HG03025 (cell line): ENCODE measurements at regions not wholly inside any gene's neighbourhood (a gene's known extent, or its start where the extent isn't known, plus 50 kb on each side); places are given as distances from the start of the nearest gene placed in this dataset.

Source experiments
- ATAC-seq: cut with Tn5 transposase; IDR thresholded peaks from one replicate; pipeline ENCODE4 v1.9.1; 2021; ENCODE audit warnings: mild to moderate bottlenecking, moderate library complexity; ENCODE audit not compliant: unreplicated experiment, low FRiP score

DNA sequence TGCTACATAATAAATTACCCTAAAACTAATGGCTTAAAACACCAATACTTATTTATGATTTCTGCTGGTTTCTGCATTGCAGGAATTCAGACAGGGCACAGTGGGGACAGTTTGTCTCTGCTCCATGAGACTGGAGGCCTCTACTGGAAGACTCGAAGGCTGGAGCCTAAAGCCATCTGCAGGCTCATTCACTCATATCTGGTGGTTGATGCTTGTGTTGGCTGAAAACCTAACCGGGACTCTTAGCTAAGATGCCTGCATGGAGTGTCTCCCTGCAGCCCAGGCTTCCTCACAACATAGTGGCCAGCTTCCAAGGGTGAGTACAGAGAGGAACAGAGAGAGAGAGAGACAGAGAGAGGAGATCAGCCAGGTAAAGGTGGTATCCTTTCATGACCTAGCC lies 195.5 kb upstream of the FOXA2 start:
- no peak for ATAC-seq

GRCh38 chr20:22781869-22782268 lies 197.5 kb upstream of the FOXA2 start:
- no peak for ATAC-seq

- ATAC-seq = no peak
These were observed 205.3 kb upstream of the FOXA2 start for GRCh38 chr20:22789676-22790075.

DNA sequence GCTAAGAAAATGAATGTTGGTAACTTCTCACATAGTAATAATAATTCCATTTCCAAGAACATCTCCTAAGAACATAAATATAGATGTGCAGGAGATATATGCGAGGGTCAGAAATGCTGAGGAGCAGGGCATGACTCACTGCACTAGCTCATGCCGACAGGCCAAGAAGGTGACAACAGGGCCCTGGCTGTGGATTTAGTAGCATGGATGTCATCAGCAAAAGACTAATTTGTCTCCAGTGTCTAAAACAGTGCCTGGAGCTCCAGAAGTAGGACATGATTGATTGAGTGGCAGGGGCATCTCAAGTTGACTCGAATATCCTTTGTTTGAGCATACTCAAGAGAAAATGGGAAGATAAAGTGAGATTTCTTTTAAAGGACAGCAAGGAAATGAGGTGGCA lies 207.0 kb upstream of the FOXA2 start:
- no peak for ATAC-seq

GRCh38 chr20:22791877-22792525 lies 207.6 kb upstream of the FOXA2 start:
- ATAC-seq = no peak

DNA sequence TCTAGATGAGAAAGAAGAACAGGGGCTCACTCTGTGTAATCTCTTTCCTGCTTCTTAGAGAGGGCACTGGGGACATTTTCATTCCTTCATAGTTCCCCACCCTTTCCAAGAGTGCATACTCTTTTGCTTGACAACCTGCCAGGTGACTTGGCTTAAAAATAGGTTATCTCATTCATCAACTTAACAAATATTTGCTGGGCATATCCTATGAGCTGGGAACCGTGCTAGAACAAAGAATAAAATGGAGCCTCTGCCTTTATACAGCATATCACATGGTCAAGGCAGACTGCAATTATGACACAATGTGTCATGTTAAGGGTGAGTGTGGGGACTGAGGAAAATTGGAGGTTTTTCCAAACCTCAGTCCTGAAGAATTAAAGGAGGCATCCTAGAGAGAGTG lies 209.8 kb upstream of the FOXA2 start:
- no peak for ATAC-seq

DNA sequence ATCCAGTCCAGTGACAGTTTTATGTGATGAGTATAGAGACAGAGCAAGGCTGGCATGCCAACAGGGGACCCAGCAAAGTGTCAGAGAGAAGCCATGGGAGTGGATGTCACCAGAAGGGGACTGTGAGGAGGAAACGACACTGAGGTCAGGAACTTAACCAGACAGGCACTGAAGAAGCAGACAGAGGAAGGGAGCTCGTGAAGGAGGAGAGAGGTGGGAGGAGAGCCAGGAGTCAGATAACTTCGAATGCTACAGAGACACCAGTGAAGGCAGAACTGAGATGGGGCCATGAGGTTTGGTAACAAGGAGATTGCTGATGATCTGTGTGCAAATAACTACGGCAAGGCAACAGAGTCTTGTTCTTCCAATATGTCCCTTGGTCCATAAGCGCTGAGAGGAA lies 211.1 kb upstream of the FOXA2 start:
- ATAC-seq = no peak

GRCh38 chr20:22795871-22796270 lies 211.5 kb upstream of the FOXA2 start:
- ATAC-seq = no peak

- ATAC-seq = no peak
These were observed 212.2 kb upstream of the FOXA2 start for GRCh38 chr20:22796469-22797077.

DNA sequence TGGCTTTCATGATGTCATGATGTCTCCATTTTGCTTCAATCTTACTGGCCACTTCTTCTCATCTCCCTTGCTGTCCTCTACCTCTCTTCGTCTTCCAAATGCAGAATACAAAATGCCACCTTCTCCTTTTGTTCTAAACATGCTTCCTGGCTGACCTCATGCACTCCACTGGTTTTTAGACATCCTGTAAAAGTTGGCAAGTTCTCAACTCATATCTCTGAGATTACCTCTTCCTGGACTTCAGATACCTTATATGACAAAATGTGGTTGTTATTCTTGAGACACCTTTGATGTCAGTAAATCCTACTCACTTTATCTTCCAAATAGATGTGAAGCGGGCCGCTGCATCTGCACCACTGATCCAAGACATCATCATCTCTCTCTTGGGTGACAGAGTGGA lies 212.7 kb upstream of the FOXA2 start:
- no peak for ATAC-seq

GRCh38 chr20:22799687-22800086 lies 215.3 kb upstream of the FOXA2 start:
- ATAC-seq = no peak

GRCh38 chr20:22800129-22800528 lies 215.8 kb upstream of the FOXA2 start:
- no peak for ATAC-seq

GRCh38 chr20:22801528-22801927 lies 217.2 kb upstream of the FOXA2 start:
- ATAC-seq = no peak

GRCh38 chr20:22802296-22802695 lies 217.9 kb upstream of the FOXA2 start:
- no peak for ATAC-seq

GRCh38 chr20:22805219-22805618 lies 220.8 kb upstream of the FOXA2 start:
- no peak for ATAC-seq

GRCh38 chr20:22805996-22806395 lies 221.6 kb upstream of the FOXA2 start:
- ATAC-seq = no peak

- ATAC-seq = no peak
These were observed 222.7 kb upstream of the FOXA2 start for GRCh38 chr20:22807045-22807444.

DNA sequence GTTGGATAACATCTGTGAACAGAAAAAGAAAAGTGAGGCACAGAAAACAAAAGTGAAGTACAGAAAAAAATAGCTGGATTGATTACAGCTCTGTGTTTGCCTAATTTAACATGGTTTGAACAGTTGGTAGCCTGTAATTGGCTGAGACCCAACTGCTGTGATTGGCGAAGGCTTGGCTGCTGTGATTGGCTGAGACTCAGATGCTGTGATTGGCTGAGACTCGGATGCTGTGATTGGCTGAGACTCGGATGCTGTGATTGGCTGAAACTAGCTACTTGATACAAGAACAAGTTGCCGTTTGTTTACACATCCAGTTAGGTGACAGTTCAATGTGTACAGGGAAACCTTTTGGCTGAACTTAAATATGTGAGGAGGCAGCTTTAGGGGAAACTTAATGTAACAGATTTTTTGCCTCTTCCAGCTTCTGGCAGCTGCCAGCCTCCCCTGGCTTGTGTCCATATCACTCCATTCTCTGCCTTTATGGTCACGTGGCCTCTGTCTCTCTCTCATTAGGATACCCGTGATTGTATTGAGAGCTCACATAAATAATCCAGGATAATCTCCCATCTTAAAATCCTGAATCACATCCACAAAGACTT lies 223.4 kb upstream of the FOXA2 start:
- no peak for ATAC-seq

- ATAC-seq = no peak
These were observed 224.3 kb upstream of the FOXA2 start for GRCh38 chr20:22808628-22809027.

DNA sequence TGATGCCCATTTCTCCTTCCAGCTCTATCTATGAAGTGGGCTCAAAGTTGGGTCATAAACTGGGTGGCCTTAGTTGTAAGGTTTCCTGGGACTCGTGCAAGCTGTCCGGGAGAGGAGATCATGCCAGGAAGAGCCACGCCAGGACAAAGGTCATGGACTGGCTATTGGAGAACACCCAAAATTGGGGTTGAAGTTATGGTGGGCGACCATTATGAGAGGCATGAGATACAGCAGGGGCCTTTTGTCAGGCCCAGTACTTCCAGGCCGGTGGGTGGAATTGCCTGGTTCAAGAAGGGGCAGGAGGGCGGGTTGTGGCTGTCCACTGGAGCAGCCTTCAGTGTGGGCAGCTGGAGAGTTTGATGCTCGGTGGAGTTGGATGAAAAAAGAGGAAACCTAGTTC lies 225.1 kb upstream of the SSTR4 start:
- ATAC-seq = no peak

DNA sequence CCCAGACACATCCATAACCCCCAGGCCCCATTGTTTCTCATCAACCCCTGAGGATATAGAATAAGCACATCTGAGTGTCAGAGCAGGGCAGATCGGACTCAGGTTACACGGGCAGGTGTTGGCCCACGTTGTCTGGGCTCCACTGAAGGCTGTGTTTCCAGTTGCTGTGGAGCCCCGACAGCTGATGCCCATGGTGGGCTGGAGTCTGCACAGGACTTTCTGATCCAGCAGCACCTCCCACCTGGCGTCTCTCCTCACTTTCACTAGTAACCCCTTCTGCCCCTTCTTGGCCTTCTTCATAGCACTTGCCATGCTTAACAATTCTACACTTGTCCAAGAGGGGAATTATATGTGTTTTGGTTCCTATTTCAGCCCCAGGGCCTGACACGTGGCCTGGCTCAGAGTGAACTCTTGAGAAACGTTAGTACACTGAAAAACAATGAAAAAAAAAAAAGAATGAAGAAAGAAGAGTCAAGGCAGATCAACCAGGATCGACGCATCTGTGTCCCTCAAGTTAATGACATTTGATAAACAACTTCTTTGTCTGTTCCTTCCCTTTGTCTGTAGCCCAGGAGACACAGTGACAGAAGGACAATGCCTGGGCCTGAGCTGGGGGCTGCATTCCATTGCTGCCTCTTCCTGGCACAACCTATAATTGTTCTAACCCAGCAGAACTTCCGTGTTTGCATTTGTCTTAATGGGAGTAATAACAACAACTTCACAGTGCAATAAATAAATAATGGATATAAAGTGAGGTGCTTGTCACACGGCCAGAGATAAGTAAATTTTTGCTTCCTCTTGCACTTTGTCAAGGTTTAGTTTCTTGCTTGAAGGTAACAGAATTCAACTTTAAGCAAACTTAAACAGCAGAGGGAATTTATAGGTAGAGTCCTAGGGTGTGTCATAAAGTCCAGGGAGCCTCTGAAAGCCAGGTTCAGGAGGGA lies 224.2 kb upstream of the SSTR4 start:
- no peak for ATAC-seq
